GM12878 (cell line): ENCODE measurements at regions not wholly inside any gene's neighbourhood (a gene's known extent, or its start where the extent isn't known, plus 50 kb on each side); places are given as distances from the start of the nearest gene placed in this dataset.

Experiments used
- ATAC-seq: fragments of 200-7000 bp; cut with Tn5 transposase; 3 replicates; pipeline ENCODE4 v1.9.1; 2020; ENCODE audit warnings: mild to moderate bottlenecking, moderate library complexity
- BruUV-seq: library from RNA; stranded (reverse); fragments of 400-500 nt; replicated peaks from 2 replicates; lab custom pipeline; 2021; lab: Mats Ljungman, UMichigan
- CTCF ChIA-PET: fragments of 300-600 bp; sonication (Branson Sonifier 250); formaldehyde crosslinking; extraction: SDS; loops from one replicate; lab custom pipeline; 2021; ENCODE audit warnings: inconsistent platforms; lab: Yijun Ruan, JAX
- POLR2A ChIA-PET: fragments of 350-600 bp; formaldehyde crosslinking; extraction: SDS; loops from one replicate; lab custom pipeline; 2021; ENCODE audit warnings: inconsistent platforms; lab: Charles Lee
- RAD21 ChIA-PET: fragments of 300-600 bp; sonication (Branson Sonifier 250); formaldehyde crosslinking; loops from one replicate; lab custom pipeline; 2023; ENCODE audit warnings: antibody characterized with exemption; ENCODE audit not compliant: unreplicated experiment; lab: Charles Lee
- SMC1A ChIA-PET: fragments of 300-600 bp; sonication (Branson Sonifier 250); formaldehyde crosslinking; loops from one replicate; lab custom pipeline; 2023; ENCODE audit not compliant: unreplicated experiment, uncharacterized antibody; lab: Charles Lee
- DNase-seq: peaks from one replicate; pipeline ENCODE4 v3.0.0-alpha.2; 2011; ENCODE audit warnings: low read depth, low spot score
- FAIRE-seq: peaks from 3 replicates; lab custom pipeline; 2011; peaks lifted over from hg19 to GRCh38; lab: Jason Lieb, UNC
- H2AFZ ChIP-seq: 2 replicates; pipeline ENCODE4 v1.6.0; 2011; ENCODE audit warnings: low read depth, low read length, control low read depth; ENCODE audit not compliant: control insufficient read depth
- H3K27ac ChIP-seq: 2 replicates; pipeline ENCODE4 v1.5.1; 2011; ENCODE audit warnings: control low read depth; ENCODE audit not compliant: control insufficient read depth, insufficient read depth
- H3K27me3 ChIP-seq, 2 experiments: replicated peaks in 1 of 2; 2 replicates each; pipeline versions ENCODE4 v1.6.0 to v1.6.1; 2011; ENCODE audit warnings: low read length in 1 of 2; ENCODE audit not compliant: control insufficient read depth in 2 of 2, insufficient read depth in 2 of 2
- H3K36me3 ChIP-seq, 2 experiments: 2 replicates each; pipeline ENCODE4 v1.5.1; 2011; ENCODE audit warnings: low read length in 1 of 2; ENCODE audit not compliant: control insufficient read depth in 2 of 2, insufficient read depth in 2 of 2
- H3K4me1 ChIP-seq: 2 replicates; pipeline ENCODE4 v1.6.1; 2011; ENCODE audit warnings: mild to moderate bottlenecking, low read length, moderate library complexity, mixed read lengths; ENCODE audit not compliant: control insufficient read depth, insufficient read depth
- H3K4me2 ChIP-seq: 2 replicates; pipeline ENCODE4 v1.6.0; 2011; ENCODE audit warnings: control low read depth; ENCODE audit not compliant: control insufficient read depth, insufficient read depth
- H3K4me3 ChIP-seq: fragments of 200-600 bp; sonication (generic); 2 replicates; pipeline ENCODE4 v1.5.1; 2016
- H3K79me2 ChIP-seq: 2 replicates; pipeline ENCODE4 v1.6.0; 2011; ENCODE audit warnings: low read length; ENCODE audit not compliant: control insufficient read depth, insufficient read depth
- H3K9ac ChIP-seq: 2 replicates; pipeline ENCODE4 v1.8.0; 2011; ENCODE audit warnings: low read length, control low read depth, mixed read lengths; ENCODE audit not compliant: control insufficient read depth, insufficient read depth
- H3K9me3 ChIP-seq: replicated peaks from 3 replicates; pipeline ENCODE4 v1.5.1; 2011; ENCODE audit warnings: mild to moderate bottlenecking, low read length; ENCODE audit not compliant: control insufficient read depth, insufficient read depth
- H4K20me1 ChIP-seq: 2 replicates; pipeline ENCODE4 v1.6.0; 2011; ENCODE audit not compliant: control insufficient read depth, insufficient read depth
- CHD4 ChIP-seq: fragments of 200-600 bp; sonication (generic); IDR thresholded peaks from 2 replicates; pipeline ENCODE4 v1.6.1; 2016; ENCODE audit warnings: mild to moderate bottlenecking
- CREB1 ChIP-seq: IDR thresholded peaks from 2 replicates; pipeline ENCODE4 v1.6.1; 2012; ENCODE audit warnings: low read depth, mild to moderate bottlenecking, inconsistent platforms
- EED ChIP-seq: sonication (generic); IDR thresholded peaks from 2 replicates; pipeline ENCODE4 v1.6.1; 2016; ENCODE audit warnings: antibody characterized with exemption, low read depth
- FOS ChIP-seq: IDR thresholded peaks from 3 replicates; pipeline ENCODE4 v1.6.1; 2011; ENCODE audit warnings: borderline replicate concordance; ENCODE audit not compliant: insufficient read length; ENCODE audit errors: extremely low read depth
- JUNB ChIP-seq: IDR thresholded peaks from 2 replicates; pipeline ENCODE4 v1.6.1; 2016; ENCODE audit warnings: antibody characterized with exemption, mild to moderate bottlenecking
- STAT3 ChIP-seq: IDR thresholded peaks from 2 replicates; pipeline ENCODE4 v1.6.1; 2011; ENCODE audit warnings: low read depth, low read length, improper control_type of control experiment
- TAF1 ChIP-seq: IDR thresholded peaks from 2 replicates; pipeline ENCODE4 v1.6.1; 2011; ENCODE audit warnings: mild to moderate bottlenecking, low read depth, low read length, borderline replicate concordance
- TCF7 ChIP-seq: IDR thresholded peaks from 2 replicates; pipeline ENCODE4 v1.6.1; 2014; ENCODE audit warnings: antibody characterized with exemption, borderline replicate concordance
- WGBS: methylation state at CpG from one replicate; pipeline ENCODE4 v1.1.6; 2016; ENCODE audit warnings: low lambda C conversion rate; ENCODE audit not compliant: insufficient replicate concordance, insufficient coverage; ENCODE audit errors: missing lambda C conversion rate; 5-methylcytosine and 5-hydroxymethylcytosine counted together
- in situ Hi-C: fragments of 300-500 bp; cut with MboI; formaldehyde crosslinking; loops from 9 replicates; pipeline ENCODE4 v1.14.3; 2018; ENCODE audit warnings: mixed read lengths
- intact Hi-C: fragments of 100-400 bp; cut with micrococcal nuclease; formaldehyde crosslinking; loops from one replicate; pipeline ENCODE4 v1.14.2; 2022; ENCODE audit not compliant: unreplicated experiment
- TF ChIP-seq, protein P1 (sequence below): fragments of 450-650 bp; IDR thresholded peaks from 2 replicates; pipeline ENCODE4 v1.6.1; 2017; ENCODE audit warnings: borderline replicate concordance
- TF ChIP-seq, protein P2 (sequence below): fragments of 450-650 bp; formaldehyde crosslinking; IDR thresholded peaks from 2 replicates; pipeline ENCODE4 v1.5.0; 2022; ENCODE audit warnings: mild to moderate bottlenecking, missing genetic modification characterization
- TF ChIP-seq, protein P3 (sequence below): IDR thresholded peaks from 2 replicates; pipeline ENCODE4 v1.6.1; 2012; ENCODE audit warnings: low read depth, low read length, improper control_type of control experiment
- TF ChIP-seq, protein P4 (sequence below): fragments of 450-650 bp; IDR thresholded peaks from 2 replicates; pipeline ENCODE4 v1.6.1; 2018; ENCODE audit warnings: mild to moderate bottlenecking, low read depth, moderate library complexity; ENCODE audit not compliant: partially characterized antibody

DNA sequence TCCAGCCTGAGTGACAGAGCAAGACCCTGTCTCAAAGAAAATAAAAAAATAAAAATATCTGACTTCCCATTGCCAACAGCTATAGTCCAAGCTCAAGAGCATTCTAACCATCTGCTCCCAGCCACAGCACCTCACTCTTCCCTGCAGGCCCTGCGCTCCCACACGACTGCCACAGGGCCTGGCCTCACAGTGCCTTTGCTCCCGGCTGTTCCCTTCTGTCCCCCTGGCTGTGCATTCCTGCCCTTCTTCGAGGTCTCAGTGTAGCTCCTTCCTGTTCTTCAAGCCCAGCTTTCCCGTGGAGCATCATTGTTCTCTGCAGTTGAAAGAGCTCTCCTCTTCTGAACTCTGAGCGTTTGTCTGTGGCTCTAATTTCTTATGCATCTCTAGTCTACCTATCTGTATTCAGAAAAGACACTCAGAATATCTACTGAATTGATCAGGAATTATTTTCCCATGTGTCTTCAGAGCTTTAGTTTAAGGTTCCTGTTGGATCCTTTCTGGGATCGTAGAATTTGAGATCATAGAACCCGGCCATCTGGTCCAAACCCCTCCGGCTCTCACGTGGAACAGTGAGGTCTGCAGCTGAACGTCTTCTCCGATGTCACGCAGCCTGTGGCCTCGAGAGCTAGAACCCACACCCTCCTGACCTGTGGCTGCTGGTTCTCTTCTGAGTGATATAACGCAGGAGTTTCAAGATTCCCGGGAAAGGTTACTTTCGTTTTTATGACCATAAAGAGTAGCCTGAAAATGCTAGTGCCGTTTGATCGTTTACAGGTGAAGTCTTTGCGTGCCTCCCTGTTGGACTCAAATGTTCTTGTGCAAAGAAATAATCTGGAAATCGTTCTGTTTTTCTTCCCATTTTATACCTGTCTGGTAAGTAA lies 54.4 kb downstream of the DOP1B start:
- H3K27me3 ChIP-seq: no peaks in the 10 kb centered on the region
- no peak overlapping the region for H3K27ac ChIP-seq
- SMC1A ChIA-PET: interaction anchor here (0.6 to 3.1 kb wide), 12 partner anchors 15 to 222 kb away, joined by 3 to 15 read pairs (median 3); partner anchors contain the start of gene MORC3
- no peak overlapping the region for H3K4me3 ChIP-seq
- in situ Hi-C loops: no loop called here
- RAD21 ChIA-PET: interaction anchor here (1.9 to 2.7 kb wide), 2 partner anchors 70 to 109 kb away, joined by 6 to 8 read pairs; partner anchors contain the start of gene MORC3
- no peaks in the 10 kb centered on the region for H3K4me1 ChIP-seq
- H3K9me3 ChIP-seq: no peaks in the 10 kb centered on the region
- no peaks in the 10 kb centered on the region for H4K20me1 ChIP-seq
- H3K36me3 ChIP-seq: no peaks in the 10 kb centered on the region
- no TSS peak for BruUV-seq
- DNase-seq (no peak), FAIRE-seq (no peak), ATAC-seq (no peak)
- no peak overlapping the region for H2AFZ ChIP-seq
- intact Hi-C loops: no loop called here
- 74% methylated on average over 21 of the region's 21 CpGs for WGBS
- CTCF ChIA-PET: interaction anchor here (0.7 to 5.6 kb wide), 14 partner anchors 8 to 126 kb away, joined by 3 to 45 read pairs (median 8); partner anchors contain the start of gene MORC3
- no peak overlapping the region for H3K9ac ChIP-seq
- POLR2A ChIA-PET: interaction anchor here (0.5 to 1.0 kb wide), 3 partner anchors 10 to 78 kb away, joined by 3 read pairs; no protein-coding TSS in a partner anchor
- no peaks in the 10 kb centered on the region for H3K79me2 ChIP-seq
- no peak overlapping the region for H3K4me2 ChIP-seq
- no peak for TF ChIP-seq EED
- TF ChIP-seq, protein P1, sequence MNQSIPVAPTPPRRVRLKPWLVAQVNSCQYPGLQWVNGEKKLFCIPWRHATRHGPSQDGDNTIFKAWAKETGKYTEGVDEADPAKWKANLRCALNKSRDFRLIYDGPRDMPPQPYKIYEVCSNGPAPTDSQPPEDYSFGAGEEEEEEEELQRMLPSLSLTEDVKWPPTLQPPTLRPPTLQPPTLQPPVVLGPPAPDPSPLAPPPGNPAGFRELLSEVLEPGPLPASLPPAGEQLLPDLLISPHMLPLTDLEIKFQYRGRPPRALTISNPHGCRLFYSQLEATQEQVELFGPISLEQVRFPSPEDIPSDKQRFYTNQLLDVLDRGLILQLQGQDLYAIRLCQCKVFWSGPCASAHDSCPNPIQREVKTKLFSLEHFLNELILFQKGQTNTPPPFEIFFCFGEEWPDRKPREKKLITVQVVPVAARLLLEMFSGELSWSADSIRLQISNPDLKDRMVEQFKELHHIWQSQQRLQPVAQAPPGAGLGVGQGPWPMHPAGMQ: no peak
- TF ChIP-seq CHD4: no peak
- TF ChIP-seq, protein P2, sequence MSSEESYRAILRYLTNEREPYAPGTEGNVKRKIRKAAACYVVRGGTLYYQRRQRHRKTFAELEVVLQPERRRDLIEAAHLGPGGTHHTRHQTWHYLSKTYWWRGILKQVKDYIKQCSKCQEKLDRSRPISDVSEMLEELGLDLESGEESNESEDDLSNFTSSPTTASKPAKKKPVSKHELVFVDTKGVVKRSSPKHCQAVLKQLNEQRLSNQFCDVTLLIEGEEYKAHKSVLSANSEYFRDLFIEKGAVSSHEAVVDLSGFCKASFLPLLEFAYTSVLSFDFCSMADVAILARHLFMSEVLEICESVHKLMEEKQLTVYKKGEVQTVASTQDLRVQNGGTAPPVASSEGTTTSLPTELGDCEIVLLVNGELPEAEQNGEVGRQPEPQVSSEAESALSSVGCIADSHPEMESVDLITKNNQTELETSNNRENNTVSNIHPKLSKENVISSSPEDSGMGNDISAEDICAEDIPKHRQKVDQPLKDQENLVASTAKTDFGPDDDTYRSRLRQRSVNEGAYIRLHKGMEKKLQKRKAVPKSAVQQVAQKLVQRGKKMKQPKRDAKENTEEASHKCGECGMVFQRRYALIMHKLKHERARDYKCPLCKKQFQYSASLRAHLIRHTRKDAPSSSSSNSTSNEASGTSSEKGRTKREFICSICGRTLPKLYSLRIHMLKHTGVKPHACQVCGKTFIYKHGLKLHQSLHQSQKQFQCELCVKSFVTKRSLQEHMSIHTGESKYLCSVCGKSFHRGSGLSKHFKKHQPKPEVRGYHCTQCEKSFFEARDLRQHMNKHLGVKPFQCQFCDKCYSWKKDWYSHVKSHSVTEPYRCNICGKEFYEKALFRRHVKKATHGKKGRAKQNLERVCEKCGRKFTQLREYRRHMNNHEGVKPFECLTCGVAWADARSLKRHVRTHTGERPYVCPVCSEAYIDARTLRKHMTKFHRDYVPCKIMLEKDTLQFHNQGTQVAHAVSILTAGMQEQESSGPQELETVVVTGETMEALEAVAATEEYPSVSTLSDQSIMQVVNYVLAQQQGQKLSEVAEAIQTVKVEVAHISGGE (CRISPR knock-in tag): no peak
- no peak for TF ChIP-seq TAF1
- TF ChIP-seq, protein P3, sequence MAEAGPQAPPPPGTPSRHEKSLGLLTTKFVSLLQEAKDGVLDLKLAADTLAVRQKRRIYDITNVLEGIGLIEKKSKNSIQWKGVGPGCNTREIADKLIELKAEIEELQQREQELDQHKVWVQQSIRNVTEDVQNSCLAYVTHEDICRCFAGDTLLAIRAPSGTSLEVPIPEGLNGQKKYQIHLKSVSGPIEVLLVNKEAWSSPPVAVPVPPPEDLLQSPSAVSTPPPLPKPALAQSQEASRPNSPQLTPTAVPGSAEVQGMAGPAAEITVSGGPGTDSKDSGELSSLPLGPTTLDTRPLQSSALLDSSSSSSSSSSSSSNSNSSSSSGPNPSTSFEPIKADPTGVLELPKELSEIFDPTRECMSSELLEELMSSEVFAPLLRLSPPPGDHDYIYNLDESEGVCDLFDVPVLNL: no peak
- no peak for TF ChIP-seq CREB1
- TF ChIP-seq FOS: no peak
- TF ChIP-seq, protein P4, sequence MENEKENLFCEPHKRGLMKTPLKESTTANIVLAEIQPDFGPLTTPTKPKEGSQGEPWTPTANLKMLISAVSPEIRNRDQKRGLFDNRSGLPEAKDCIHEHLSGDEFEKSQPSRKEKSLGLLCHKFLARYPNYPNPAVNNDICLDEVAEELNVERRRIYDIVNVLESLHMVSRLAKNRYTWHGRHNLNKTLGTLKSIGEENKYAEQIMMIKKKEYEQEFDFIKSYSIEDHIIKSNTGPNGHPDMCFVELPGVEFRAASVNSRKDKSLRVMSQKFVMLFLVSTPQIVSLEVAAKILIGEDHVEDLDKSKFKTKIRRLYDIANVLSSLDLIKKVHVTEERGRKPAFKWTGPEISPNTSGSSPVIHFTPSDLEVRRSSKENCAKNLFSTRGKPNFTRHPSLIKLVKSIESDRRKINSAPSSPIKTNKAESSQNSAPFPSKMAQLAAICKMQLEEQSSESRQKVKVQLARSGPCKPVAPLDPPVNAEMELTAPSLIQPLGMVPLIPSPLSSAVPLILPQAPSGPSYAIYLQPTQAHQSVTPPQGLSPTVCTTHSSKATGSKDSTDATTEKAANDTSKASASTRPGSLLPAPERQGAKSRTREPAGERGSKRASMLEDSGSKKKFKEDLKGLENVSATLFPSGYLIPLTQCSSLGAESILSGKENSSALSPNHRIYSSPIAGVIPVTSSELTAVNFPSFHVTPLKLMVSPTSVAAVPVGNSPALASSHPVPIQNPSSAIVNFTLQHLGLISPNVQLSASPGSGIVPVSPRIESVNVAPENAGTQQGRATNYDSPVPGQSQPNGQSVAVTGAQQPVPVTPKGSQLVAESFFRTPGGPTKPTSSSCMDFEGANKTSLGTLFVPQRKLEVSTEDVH: no peak
- TF ChIP-seq JUNB: no peak
- no peak for TF ChIP-seq STAT3
- no peak for TF ChIP-seq TCF7
